Adipocyte (in vitro differentiated cells): ENCODE measurements at regions not wholly inside any gene's neighbourhood (a gene's known extent, or its start where the extent isn't known, plus 50 kb on each side); places are given as distances from the start of the nearest gene placed in this dataset.

Experiments used
- DNase-seq: peaks from one replicate; pipeline ENCODE4 v3.0.0-alpha.2; 2015; ENCODE audit warnings: low read depth
- H3K27me3 ChIP-seq: replicated peaks from 2 replicates; pipeline ENCODE4 v1.7.0; 2013; ENCODE audit warnings: mild to moderate bottlenecking, low read length, moderate library complexity; ENCODE audit not compliant: control insufficient read depth, insufficient read depth
- H3K36me3 ChIP-seq: 2 replicates; pipeline ENCODE4 v1.7.0; 2013; ENCODE audit warnings: low read length, mild to moderate bottlenecking, moderate library complexity; ENCODE audit not compliant: control insufficient read depth, insufficient read depth, severe bottlenecking
- H3K4me1 ChIP-seq: 2 replicates; pipeline ENCODE4 v1.7.0; 2013; ENCODE audit warnings: mild to moderate bottlenecking, low read length, moderate library complexity; ENCODE audit not compliant: control insufficient read depth, insufficient read depth
- H3K4me3 ChIP-seq: 2 replicates; pipeline ENCODE4 v1.7.0; 2013; ENCODE audit warnings: mild to moderate bottlenecking, low read length, moderate library complexity
- H3K9ac ChIP-seq: 2 replicates; pipeline ENCODE4 v1.7.0; 2013; ENCODE audit warnings: mild to moderate bottlenecking, low read length, moderate library complexity
- H3K9me3 ChIP-seq: 2 replicates; pipeline ENCODE4 v1.7.0; 2013; ENCODE audit warnings: mild to moderate bottlenecking, low read length, moderate library complexity; ENCODE audit not compliant: control insufficient read depth

DNA sequence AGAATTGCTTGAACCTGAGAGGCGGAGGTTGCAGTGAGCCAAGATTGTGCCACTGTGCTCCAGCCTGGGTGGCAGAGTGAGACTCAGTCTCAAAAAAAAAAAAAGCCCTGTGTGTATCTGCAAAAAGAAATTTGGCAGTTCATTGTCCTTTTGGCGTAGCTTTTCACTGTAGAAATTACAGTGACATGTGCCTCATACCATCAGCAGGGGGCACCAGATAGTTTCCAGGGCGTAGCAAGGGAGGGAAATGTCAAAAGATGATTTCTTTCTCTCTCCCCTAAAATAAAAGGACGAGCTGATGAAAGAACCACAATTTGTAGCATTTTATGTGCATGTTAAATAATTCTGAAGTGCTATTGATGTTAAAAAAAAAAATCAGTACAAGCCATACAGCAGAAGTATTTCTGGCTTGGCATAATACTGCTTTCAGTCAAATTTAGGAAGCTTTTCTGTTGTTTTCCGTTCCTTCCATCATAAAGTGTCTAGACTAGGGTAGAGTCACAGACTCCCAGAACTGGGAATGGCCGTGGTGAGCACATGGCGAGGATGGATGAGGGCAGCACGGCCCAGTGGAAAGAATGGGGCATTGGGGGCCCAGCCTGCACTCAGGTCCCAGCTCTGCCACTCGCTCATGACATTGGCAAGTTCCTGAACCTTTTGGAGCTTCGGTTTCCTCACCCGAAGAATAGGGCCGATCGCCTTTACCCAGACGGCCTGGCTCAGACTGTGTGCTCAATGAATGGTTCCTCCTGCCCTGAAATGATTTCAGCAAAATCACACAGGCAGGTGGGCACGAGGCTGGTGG is 59.8 kb upstream of the RPH3AL start:
- Histone ChIP-seq H3K27me3 (no peaks in the 10 kb centered on the region), H3K9ac (peak overlapping the region; percentile 61), H3K36me3 (peaks cover 6% of the 10 kb centered on the region), H3K4me3 (no peak overlapping the region), H3K9me3 (no peaks in the 10 kb centered on the region), H3K4me1 (peaks cover 24% of the 10 kb centered on the region)
- peak; percentile 90 for DNase-seq

DNA sequence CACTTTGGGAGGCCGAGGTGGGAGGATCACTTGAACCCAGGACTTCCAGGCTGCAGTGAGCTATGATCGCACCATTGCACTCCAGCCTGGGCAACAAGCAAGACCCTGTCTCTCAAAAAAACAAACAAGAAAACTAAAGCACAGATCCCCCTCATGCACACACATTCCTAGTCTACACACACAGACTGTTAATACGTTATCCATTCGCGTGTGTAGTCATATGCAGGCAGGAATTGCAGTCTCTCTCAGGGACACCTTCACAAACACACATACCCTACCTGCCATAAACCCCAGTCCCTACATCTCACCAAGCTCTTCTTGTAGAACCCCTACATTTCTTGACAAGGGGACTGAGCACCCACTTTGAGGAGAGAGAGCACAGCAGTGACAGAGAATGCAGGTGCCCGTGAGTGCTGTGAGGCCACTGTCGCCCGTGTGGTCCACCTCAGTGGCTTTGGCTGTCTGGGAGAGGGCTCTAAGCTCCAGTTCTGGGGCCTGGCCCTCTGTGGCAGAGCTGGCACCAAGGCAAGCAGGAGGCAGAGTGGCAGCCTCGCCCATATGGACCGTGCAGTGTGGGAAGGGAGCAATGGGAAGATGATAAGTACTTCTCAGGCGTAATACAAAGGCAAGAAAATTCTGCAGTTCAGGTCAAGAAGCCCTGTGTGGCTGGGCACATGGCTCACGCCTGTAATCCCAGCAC is 59.0 kb upstream of the RPH3AL start:
- Histone ChIP-seq H3K36me3 (peaks cover 6% of the 10 kb centered on the region), H3K9me3 (no peaks in the 10 kb centered on the region), H3K27me3 (no peaks in the 10 kb centered on the region), H3K4me3 (no peak overlapping the region), H3K9ac (peak overlapping the region; percentile 58), H3K4me1 (peaks cover 24% of the 10 kb centered on the region)
- DNase-seq = no peak

- Histone ChIP-seq H3K9ac (peak overlapping the region; percentile 95), H3K36me3 (peaks cover 6% of the 10 kb centered on the region), H3K9me3 (no peaks in the 10 kb centered on the region), H3K27me3 (no peaks in the 10 kb centered on the region), H3K4me1 (peaks cover 24% of the 10 kb centered on the region), H3K4me3 (peak overlapping the region; percentile 95)
- DNase-seq = peak; percentile 19
Observed at GRCh38 chr17:410543-411401, 58.2 kb upstream of the RPH3AL start.

DNA sequence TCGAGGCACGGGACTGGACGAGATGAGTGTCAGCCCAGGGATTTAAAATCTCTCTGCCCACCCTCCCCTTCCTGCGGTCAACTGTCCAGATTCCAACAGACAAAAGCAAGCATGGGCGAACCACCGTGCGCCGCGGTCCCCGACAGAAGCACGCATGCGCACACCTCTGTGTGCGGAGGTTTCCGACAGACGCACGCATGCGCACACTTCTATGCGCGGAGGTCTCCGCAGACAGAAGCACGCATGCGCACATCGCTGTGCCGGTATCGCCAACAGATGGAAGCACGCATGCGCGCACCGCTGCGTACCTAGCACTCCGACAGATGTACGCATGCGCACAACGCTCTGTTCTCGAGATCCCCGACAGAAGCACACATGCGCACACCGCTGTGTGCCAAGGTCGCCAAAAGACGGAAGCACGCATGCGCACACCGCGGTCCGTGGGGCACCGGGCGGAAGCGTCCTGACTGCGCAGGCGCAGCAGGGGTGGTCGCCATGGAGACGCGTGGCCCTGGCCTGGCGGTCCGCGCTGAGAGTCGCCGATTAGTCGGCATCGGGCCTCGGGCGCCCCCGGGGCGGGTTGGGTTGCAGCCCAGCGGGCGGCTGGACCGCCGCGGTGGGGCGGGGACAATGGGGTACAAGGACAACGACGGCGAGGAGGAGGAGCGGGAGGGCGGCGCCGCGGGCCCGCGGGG is 57.4 kb upstream of the RPH3AL start:
- Histone ChIP-seq H3K36me3 (peaks cover 6% of the 10 kb centered on the region), H3K4me1 (peaks cover 24% of the 10 kb centered on the region), H3K9ac (peak overlapping the region; percentile 95), H3K4me3 (peak overlapping the region; percentile 95), H3K9me3 (no peaks in the 10 kb centered on the region), H3K27me3 (no peaks in the 10 kb centered on the region)
- peak; percentile 100 for DNase-seq

GRCh38 chr17:409308-409847 is 56.8 kb upstream of the RPH3AL start:
- H3K4me3 ChIP-seq = peak overlapping the region; percentile 80
- H3K27me3 ChIP-seq = no peaks in the 10 kb centered on the region
- H3K9me3 ChIP-seq = no peaks in the 10 kb centered on the region
- no peak for DNase-seq
- peaks cover 6% of the 10 kb centered on the region for H3K36me3 ChIP-seq
- peak overlapping the region; percentile 82 for H3K9ac ChIP-seq
- peaks cover 24% of the 10 kb centered on the region for H3K4me1 ChIP-seq

GRCh38 chr17:404703-405102 is 52.1 kb upstream of the RPH3AL start:
- no peak for DNase-seq
- Histone ChIP-seq H3K36me3 (no peaks in the 10 kb centered on the region), H3K4me1 (peaks cover 4% of the 10 kb centered on the region), H3K27me3 (peaks cover 10% of the 10 kb centered on the region), H3K9me3 (no peaks in the 10 kb centered on the region), H3K9ac (no peak overlapping the region), H3K4me3 (no peak overlapping the region)
